Ascending aorta (tissue), 2 donors: ENCODE measurements at regions not wholly inside any gene's neighbourhood (a gene's known extent, or its start where the extent isn't known, plus 50 kb on each side); places are given as distances from the start of the nearest gene placed in this dataset.

ENCODE experiments used
- DNase-seq, 2 donors: peaks; one replicate each; pipeline ENCODE4 v3.0.0-alpha.2; 2019; ENCODE audit warnings: low spot score in 2 of 2
- H3K27ac ChIP-seq, 2 donors: fragments of 200-600 bp; sonication (generic); one replicate each; pipeline ENCODE4 v1.5.1; 2016 to 2017; ENCODE audit warnings: mild to moderate bottlenecking in 1 of 2
- H3K27me3 ChIP-seq: fragments of 200-600 bp; sonication (generic); one replicate; pipeline ENCODE4 v1.5.1; 2017
- H3K36me3 ChIP-seq, 2 donors: fragments of 200-600 bp; sonication (generic); one replicate each; pipeline ENCODE4 v1.5.1; 2016
- H3K4me1 ChIP-seq, 2 donors: fragments of 200-600 bp; sonication (generic); one replicate each; pipeline ENCODE4 v1.5.1; 2016 to 2017; ENCODE audit warnings: mild to moderate bottlenecking in 1 of 2
- H3K4me3 ChIP-seq, 2 donors: fragments of 200-600 bp; sonication (generic); one replicate each; pipeline ENCODE4 v1.5.1; 2016 to 2017; ENCODE audit warnings: mild to moderate bottlenecking in 1 of 2
- H3K9me3 ChIP-seq, 2 donors: fragments of 200-600 bp; sonication (generic); one replicate each; pipeline ENCODE4 v1.5.1; 2016
- intact Hi-C: fragments of 100-400 bp; cut with DNase I; formaldehyde crosslinking; loops from one replicate; pipeline ENCODE4 v1.15.1; 2023
- TF ChIP-seq, protein P1 (sequence below), 3 experiments: fragments of 200-600 bp in 2 of 3; fragments of 450-650 bp in 1 of 3; sonication (generic) in 2 of 3; IDR thresholded peaks; one replicate each; pipeline ENCODE4 v1.5.1; 2016 to 2019; ENCODE audit warnings: antibody characterized with exemption in 3 of 3, mild to moderate bottlenecking in 1 of 3, moderate library complexity in 1 of 3

DNA sequence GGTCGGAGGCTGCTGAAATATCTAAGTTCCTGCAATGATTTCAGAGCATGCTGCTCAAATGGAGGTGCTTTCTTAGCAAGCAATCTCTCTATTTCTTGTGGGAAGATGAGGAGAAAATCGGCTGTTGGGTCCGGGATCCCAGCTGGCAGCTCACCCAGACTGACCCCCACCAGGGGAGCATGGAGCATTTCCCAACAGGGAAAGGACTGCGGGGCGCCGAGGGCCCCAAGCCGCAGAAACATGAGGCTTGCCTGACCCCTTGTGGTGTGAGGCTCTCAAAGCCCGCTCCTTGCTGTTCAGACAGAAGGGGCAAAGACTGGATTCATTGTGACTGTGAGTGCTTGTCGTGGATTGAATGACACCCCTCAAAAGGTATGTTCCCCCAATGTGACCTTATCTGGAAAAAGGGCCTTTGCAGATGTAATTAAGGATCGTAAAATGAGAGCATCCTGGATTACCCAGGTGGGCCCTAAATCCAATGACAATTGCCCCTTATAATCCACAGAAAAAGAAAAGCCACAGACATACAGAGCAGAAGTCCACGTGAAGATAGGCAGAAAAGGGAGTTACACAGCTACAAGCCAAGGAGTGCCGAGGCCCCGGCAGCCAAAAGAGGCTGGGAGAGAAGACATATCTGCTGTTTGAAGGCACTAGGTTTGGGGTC is 116.3 kb upstream of the VASH1 start:
- H3K36me3 ChIP-seq: no peaks in the 10 kb centered on the region
- intact Hi-C loops: no loop called here
- H3K27me3 ChIP-seq: no peaks in the 10 kb centered on the region
- H3K9me3 ChIP-seq: no peaks in the 10 kb centered on the region
- TF ChIP-seq, protein P1, sequence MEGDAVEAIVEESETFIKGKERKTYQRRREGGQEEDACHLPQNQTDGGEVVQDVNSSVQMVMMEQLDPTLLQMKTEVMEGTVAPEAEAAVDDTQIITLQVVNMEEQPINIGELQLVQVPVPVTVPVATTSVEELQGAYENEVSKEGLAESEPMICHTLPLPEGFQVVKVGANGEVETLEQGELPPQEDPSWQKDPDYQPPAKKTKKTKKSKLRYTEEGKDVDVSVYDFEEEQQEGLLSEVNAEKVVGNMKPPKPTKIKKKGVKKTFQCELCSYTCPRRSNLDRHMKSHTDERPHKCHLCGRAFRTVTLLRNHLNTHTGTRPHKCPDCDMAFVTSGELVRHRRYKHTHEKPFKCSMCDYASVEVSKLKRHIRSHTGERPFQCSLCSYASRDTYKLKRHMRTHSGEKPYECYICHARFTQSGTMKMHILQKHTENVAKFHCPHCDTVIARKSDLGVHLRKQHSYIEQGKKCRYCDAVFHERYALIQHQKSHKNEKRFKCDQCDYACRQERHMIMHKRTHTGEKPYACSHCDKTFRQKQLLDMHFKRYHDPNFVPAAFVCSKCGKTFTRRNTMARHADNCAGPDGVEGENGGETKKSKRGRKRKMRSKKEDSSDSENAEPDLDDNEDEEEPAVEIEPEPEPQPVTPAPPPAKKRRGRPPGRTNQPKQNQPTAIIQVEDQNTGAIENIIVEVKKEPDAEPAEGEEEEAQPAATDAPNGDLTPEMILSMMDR (IDR thresholded peaks at IDR 0.05): peak in 2 of 3 experiments; percentile 4 to 26
- no peak overlapping the region for H3K27ac ChIP-seq
- DNase-seq: no peak
- no peak overlapping the region for H3K4me3 ChIP-seq
- no peaks in the 10 kb centered on the region for H3K4me1 ChIP-seq

DNA sequence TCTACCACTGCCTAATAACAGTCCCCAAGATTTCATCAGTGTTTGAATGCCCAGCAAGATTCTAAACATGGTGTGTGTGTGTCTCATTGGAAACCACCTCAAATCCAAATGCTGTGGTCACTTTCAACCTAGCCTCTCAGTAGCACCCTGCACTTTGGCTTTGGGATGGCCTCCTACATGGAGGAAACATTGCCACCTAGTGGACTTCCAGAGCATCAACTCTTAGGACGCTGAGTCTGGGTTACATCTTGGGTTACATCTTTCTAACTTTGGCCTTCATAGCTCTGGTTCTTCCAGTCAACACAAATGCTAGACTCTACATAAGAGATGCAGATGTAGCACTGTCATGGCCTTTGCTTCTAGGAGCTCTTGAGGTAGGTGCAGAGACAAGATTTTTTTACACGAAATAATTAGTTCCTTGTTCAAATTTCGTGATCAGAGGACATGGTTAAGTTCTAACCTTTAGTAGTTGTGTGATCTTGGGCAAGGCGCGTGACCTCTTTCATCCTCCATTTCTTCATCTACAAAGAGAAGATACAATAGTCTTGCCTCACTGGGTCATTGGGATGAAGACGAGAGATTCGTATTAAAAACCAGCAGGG is 113.5 kb upstream of the VASH1 start:
- no peaks in the 10 kb centered on the region for H3K4me1 ChIP-seq
- TF ChIP-seq, protein P1 (IDR thresholded peaks at IDR 0.05): peak; percentile 22 to 69 (median 44)
- no peaks in the 10 kb centered on the region for H3K9me3 ChIP-seq
- intact Hi-C loops: no loop called here
- DNase-seq: no peak
- H3K4me3 ChIP-seq: no peak overlapping the region
- H3K27ac ChIP-seq: no peak overlapping the region
- H3K36me3 ChIP-seq: no peaks in the 10 kb centered on the region
- H3K27me3 ChIP-seq: no peaks in the 10 kb centered on the region

DNA sequence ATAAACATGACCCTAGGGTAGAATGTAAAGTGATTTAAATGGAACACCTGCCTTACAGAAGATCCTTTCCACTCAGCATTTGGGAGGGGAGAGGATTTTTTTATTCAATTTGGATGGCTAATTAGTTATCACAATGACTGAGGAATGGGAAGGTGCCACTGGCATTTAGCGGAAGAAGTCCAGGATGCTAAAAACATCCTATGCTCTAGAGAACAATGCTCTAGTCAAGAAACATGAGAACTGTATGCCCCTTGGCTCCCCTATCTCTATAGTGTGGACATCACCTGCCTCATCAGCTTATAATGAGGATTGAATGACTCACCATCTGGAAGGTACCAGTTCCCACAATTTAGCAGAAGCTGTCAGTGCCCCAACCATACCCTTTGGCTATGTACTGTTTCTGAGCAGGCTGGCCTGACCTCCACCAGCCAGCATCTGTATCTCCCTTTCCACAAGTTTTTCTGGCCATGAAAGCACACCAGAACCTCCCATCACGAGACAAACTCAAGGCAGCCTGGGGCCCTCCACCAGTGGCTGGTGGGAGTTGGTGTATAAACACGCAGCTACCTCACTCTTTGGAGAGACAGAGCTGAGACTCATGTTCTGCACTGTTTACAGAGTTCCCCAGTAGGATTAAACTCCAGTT is 109.7 kb upstream of the VASH1 start:
- DNase-seq: no peak
- Histone ChIP-seq H3K9me3 (no peaks in the 10 kb centered on the region), H3K4me1 (no peaks in the 10 kb centered on the region), H3K27me3 (no peaks in the 10 kb centered on the region), H3K4me3 (no peak overlapping the region), H3K27ac (no peak overlapping the region), H3K36me3 (no peaks in the 10 kb centered on the region)
- TF ChIP-seq, protein P1 (IDR thresholded peaks at IDR 0.05): no peak
- intact Hi-C loops: no loop called here

DNA sequence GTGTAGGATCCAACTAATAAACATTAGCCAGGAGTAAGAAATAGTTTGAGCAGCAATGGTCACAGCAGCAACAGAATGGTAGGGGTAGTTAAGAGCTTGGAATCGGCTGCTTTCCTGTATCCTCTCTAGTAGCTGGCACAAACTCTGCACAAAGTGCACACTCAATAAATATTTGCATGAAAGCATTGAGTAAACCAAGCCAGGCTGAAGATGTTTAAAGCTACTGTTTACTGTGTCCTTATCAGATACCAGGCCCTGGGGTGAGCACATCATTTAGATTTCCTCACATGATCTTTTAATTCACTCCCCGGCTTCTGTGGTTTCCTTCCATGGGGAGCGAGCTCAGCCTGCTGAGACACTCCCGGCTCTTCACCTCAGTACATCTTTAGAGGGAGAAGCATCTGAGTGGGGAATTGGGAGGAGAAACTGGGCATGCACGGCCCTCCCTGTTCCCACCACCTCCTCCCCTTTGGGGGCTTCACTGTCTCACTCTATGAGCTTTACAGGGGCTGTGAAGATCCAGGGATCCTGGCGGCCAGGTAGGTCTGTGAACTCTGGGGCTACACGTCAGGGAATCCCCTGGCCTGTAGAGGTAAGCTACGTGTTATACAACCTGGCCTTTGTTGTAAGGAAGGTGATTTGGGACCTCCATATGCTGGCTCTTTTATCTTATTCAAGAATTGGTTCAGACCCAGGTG is 107.2 kb upstream of the VASH1 start:
- H3K36me3 ChIP-seq: no peaks in the 10 kb centered on the region
- H3K4me3 ChIP-seq: no peak overlapping the region
- TF ChIP-seq, protein P1 (IDR thresholded peaks at IDR 0.05): no peak
- H3K9me3 ChIP-seq: peaks cover 0 to 14% of the 10 kb centered on the region in 2 donors
- no peak for DNase-seq
- intact Hi-C loops: no loop called here
- no peaks in the 10 kb centered on the region for H3K27me3 ChIP-seq
- no peak overlapping the region for H3K27ac ChIP-seq
- H3K4me1 ChIP-seq: no peaks in the 10 kb centered on the region

DNA sequence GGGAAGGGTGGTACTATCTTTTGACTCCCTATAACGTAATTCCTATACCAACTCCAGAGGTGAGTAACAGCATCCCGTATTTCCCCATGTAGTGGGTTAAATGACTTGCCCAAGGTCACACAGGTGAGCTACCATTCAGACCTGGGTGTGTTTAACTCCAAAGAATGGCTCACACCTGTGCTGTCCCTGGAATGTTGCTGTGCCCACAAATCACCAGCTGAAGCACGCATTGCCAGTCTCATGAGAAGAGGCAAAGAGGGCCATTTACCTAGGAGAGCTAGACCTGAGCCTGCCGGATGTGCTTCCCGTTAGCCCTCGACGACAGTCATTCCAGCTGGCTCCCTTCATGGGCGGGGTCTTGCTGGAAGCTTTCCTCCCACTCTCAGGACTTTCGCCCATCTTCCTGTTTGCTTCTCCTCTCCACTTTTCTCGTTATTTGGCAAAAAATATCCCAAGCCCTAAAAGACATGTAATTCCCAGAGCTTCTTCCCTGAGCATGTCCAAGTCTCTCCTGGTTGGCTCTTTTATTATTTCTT is 106.6 kb upstream of the VASH1 start:
- H3K4me1 ChIP-seq: no peaks in the 10 kb centered on the region
- H3K27ac ChIP-seq: no peak overlapping the region
- no peaks in the 10 kb centered on the region for H3K36me3 ChIP-seq
- no peak for DNase-seq
- intact Hi-C loops: no loop called here
- no peaks in the 10 kb centered on the region for H3K27me3 ChIP-seq
- H3K4me3 ChIP-seq: no peak overlapping the region
- peaks cover 0 to 20% of the 10 kb centered on the region in 2 donors for H3K9me3 ChIP-seq
- TF ChIP-seq, protein P1 (IDR thresholded peaks at IDR 0.05): no peak
